CD14-positive monocyte (primary cell): ENCODE measurements at regions not wholly inside any gene's neighbourhood (a gene's known extent, or its start where the extent isn't known, plus 50 kb on each side); places are given as distances from the start of the nearest gene placed in this dataset.

Source experiments
- DNase-seq, 3 donors: peaks; one replicate each; pipeline ENCODE4 v3.0.0-alpha.2; 2011 to 2022
- H2AFZ ChIP-seq: 2 replicates; pipeline ENCODE4 v1.6.0; 2012; ENCODE audit warnings: mild to moderate bottlenecking, low read depth, low read length, inconsistent platforms; ENCODE audit not compliant: insufficient read depth, poor library complexity, severe bottlenecking
- H3K27ac ChIP-seq, 2 donors: 1 replicate in 1 of 2; 2 replicates in 1 of 2; pipeline ENCODE4 v1.5.1; 2012 to 2013; ENCODE audit warnings: low read length in 2 of 2, control low read depth in 1 of 2, inconsistent platforms in 1 of 2, low read depth in 1 of 2, mild to moderate bottlenecking in 1 of 2
- H3K27me3 ChIP-seq, 2 donors: one replicate each; pipeline versions ENCODE4 v1.6.0 to v1.6.1; 2011 to 2013; ENCODE audit warnings: low read length in 2 of 2; ENCODE audit not compliant: control insufficient read depth in 2 of 2, insufficient read depth in 2 of 2
- H3K36me3 ChIP-seq, 2 donors: replicated peaks in 1 of 2; 1 replicate in 1 of 2; 2 replicates in 1 of 2; pipeline versions ENCODE4 v1.5.1 to v1.6.1; 2012 to 2013; ENCODE audit warnings: low read length in 2 of 2, control low read depth in 1 of 2, inconsistent platforms in 1 of 2, mild to moderate bottlenecking in 1 of 2; ENCODE audit not compliant: insufficient read depth in 2 of 2, control insufficient read depth in 1 of 2
- H3K4me1 ChIP-seq, 2 donors: 1 replicate in 1 of 2; 2 replicates in 1 of 2; pipeline versions ENCODE4 v1.5.1 to v1.6.1; 2012 to 2013; ENCODE audit warnings: low read length in 2 of 2, control low read depth in 1 of 2, inconsistent platforms in 1 of 2, mild to moderate bottlenecking in 1 of 2, moderate library complexity in 1 of 2; ENCODE audit not compliant: insufficient read depth in 2 of 2, control insufficient read depth in 1 of 2
- H3K4me2 ChIP-seq: replicated peaks from 2 replicates; pipeline ENCODE3; 2012; ENCODE audit warnings: low read length, moderate library complexity, mild to moderate bottlenecking; ENCODE audit not compliant: poor library complexity, severe bottlenecking; ENCODE audit errors: extremely low read depth
- H3K4me3 ChIP-seq, 3 experiments: fragments of 200-600 bp in 1 of 3; sonication (generic) in 1 of 3; replicated peaks in 1 of 3; 1 replicate in 2 of 3; 2 replicates in 1 of 3; pipeline ENCODE4 v1.5.1; 2011 to 2013; ENCODE audit warnings: low read length in 3 of 3, mild to moderate bottlenecking in 3 of 3, control low read depth in 2 of 3, low read depth in 2 of 3, inconsistent platforms in 1 of 3, moderate library complexity in 1 of 3
- H3K79me2 ChIP-seq: 2 replicates; pipeline ENCODE4 v1.6.0; 2012; ENCODE audit warnings: mild to moderate bottlenecking, control low read depth, inconsistent platforms, low read length, moderate library complexity; ENCODE audit not compliant: insufficient read depth
- H3K9ac ChIP-seq: 2 replicates; pipeline ENCODE4 v1.6.0; 2017; ENCODE audit warnings: low read length, mild to moderate bottlenecking; ENCODE audit not compliant: insufficient read depth, poor library complexity, severe bottlenecking
- H3K9me3 ChIP-seq, 2 donors: replicated peaks in 1 of 2; 1 replicate in 1 of 2; 2 replicates in 1 of 2; pipeline versions ENCODE4 v1.5.1 to v1.6.1; 2012 to 2013; ENCODE audit warnings: low read length in 2 of 2, control low read depth in 1 of 2; ENCODE audit not compliant: control insufficient read depth in 1 of 2, insufficient read depth in 1 of 2
- H4K20me1 ChIP-seq: 2 replicates; pipeline ENCODE4 v1.6.0; 2012; ENCODE audit warnings: mild to moderate bottlenecking, low read length, control low read depth, moderate library complexity; ENCODE audit not compliant: insufficient read depth
- H3K27ac Mint-ChIP-seq, 7 donors: one replicate each; pipeline ENCODE4 v1.8.0; 2020; ENCODE audit warnings: mild to moderate bottlenecking in 7 of 7, mixed read lengths in 7 of 7, moderate library complexity in 6 of 7, inconsistent platforms in 2 of 7
- H3K27me3 Mint-ChIP-seq, 3 donors: one replicate each; pipeline ENCODE4 v1.8.0; 2021 to 2022; ENCODE audit warnings: low read depth in 3 of 3, mild to moderate bottlenecking in 3 of 3, mixed read lengths in 3 of 3, moderate library complexity in 3 of 3, inconsistent platforms in 1 of 3
- H3K36me3 Mint-ChIP-seq, 2 donors: one replicate each; pipeline ENCODE4 v1.8.0; 2020; ENCODE audit warnings: mixed read lengths in 2 of 2, inconsistent platforms in 1 of 2, mild to moderate bottlenecking in 1 of 2
- H3K4me1 Mint-ChIP-seq: one replicate; pipeline ENCODE4 v1.8.0; 2020; ENCODE audit warnings: mild to moderate bottlenecking, mixed read lengths
- H3K4me3 Mint-ChIP-seq, 2 donors: one replicate each; pipeline ENCODE4 v1.8.0; 2020; ENCODE audit warnings: mild to moderate bottlenecking in 2 of 2, mixed read lengths in 2 of 2, moderate library complexity in 1 of 2
- H3K9me3 Mint-ChIP-seq, 7 donors: one replicate each; pipeline ENCODE4 v1.8.0; 2020 to 2022; ENCODE audit warnings: mixed read lengths in 7 of 7, mild to moderate bottlenecking in 6 of 7, moderate library complexity in 6 of 7, inconsistent platforms in 2 of 7
- WGBS: methylation state at CpG from one replicate; pipeline ENCODE4 v1.1.5; 2013; ENCODE audit warnings: missing lambda C conversion rate; ENCODE audit not compliant: insufficient coverage; 5-methylcytosine and 5-hydroxymethylcytosine counted together
- intact Hi-C, 2 donors: fragments of 100-400 bp; cut with micrococcal nuclease; formaldehyde crosslinking; loops; one replicate each; pipeline versions ENCODE4 v1.15.0 to v1.15.1; 2023
- TF ChIP-seq, protein P1 (sequence below): fragments of 200-600 bp; IDR thresholded peaks from one replicate; pipeline ENCODE4 v1.8.0; 2022; ENCODE audit warnings: antibody characterized with exemption, mild to moderate bottlenecking

- Mint-ChIP-seq H3K9me3 (peaks cover 4 to 27% (median 20%) of the 10 kb centered on the region in 7 donors), H3K36me3 (no peaks in the 10 kb centered on the region)
- peaks cover 13 to 18% of the 10 kb centered on the region in 2 donors for H3K9me3 ChIP-seq
Measured at GRCh38 chr2:81658227-81658626, 1353.7 kb upstream of the LRRTM1 start.

DNA sequence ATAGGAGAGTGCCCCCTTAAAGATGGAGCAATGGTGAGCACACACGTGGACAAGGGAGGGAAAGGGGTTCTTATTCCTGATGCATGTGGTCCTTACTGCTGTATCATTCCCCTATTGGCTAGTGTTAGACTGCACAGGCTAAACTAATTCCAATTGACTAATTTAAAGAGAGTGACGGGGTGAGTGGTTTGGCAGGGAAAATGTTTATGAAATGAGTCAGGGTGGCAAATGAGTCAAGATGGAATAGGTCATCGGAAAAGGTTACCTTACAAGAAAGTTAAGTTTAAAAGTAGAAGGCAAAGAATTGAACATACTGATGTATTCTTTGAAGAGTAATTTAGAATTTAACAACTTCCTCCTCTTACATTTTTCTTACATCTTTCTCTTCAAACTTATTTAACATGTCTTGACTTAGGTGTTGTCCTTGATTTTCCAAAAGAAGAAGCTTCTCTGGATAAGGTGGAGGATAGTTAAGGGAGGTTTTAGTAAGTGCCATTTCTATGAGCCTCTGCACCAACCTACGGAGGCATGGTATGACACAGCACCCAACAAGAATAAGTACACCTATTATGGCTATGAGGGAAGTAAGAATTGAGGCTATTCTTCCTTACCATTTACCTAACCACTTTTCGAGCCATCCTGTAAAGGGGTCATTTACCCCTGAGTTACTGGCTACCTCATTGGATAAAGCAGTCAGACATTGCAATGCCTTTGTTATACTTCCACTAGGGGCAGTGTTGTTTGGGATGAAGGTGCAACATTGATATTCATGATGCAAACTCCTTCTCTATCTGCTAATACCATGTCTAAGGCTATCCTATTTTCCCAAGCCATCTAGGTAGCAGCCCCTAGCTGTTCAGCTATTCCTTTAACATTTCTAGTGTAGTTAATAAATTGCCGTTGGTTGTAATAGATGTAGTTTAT lies 1345.8 kb upstream of the LRRTM1 start:
- no peak overlapping the region for H3K4me2 ChIP-seq
- Mint-ChIP-seq H3K9me3 (peaks cover 3 to 9% (median 5%) of the 10 kb centered on the region in 7 donors), H3K4me3 (no peak overlapping the region), H3K27ac (no peak overlapping the region), H3K27me3 (peaks cover 0 to 5% (median 0%) of the 10 kb centered on the region in 3 donors), H3K36me3 (no peaks in the 10 kb centered on the region), H3K4me1 (peaks cover 4% of the 10 kb centered on the region)
- peaks cover 7 to 11% of the 10 kb centered on the region in 2 donors for H3K9me3 ChIP-seq
- no peak overlapping the region for H3K4me3 ChIP-seq
- H2AFZ ChIP-seq, result no peak overlapping the region
- TF ChIP-seq, protein P1, sequence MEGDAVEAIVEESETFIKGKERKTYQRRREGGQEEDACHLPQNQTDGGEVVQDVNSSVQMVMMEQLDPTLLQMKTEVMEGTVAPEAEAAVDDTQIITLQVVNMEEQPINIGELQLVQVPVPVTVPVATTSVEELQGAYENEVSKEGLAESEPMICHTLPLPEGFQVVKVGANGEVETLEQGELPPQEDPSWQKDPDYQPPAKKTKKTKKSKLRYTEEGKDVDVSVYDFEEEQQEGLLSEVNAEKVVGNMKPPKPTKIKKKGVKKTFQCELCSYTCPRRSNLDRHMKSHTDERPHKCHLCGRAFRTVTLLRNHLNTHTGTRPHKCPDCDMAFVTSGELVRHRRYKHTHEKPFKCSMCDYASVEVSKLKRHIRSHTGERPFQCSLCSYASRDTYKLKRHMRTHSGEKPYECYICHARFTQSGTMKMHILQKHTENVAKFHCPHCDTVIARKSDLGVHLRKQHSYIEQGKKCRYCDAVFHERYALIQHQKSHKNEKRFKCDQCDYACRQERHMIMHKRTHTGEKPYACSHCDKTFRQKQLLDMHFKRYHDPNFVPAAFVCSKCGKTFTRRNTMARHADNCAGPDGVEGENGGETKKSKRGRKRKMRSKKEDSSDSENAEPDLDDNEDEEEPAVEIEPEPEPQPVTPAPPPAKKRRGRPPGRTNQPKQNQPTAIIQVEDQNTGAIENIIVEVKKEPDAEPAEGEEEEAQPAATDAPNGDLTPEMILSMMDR, result no peak
- H3K79me2 ChIP-seq, result no peaks in the 10 kb centered on the region
- H3K36me3 ChIP-seq, result no peaks in the 10 kb centered on the region
- H3K27ac ChIP-seq, result no peak overlapping the region
- H3K27me3 ChIP-seq, result no peaks in the 10 kb centered on the region
- H3K4me1 ChIP-seq, result no peaks in the 10 kb centered on the region
- WGBS, result no CpG with 5 or more reads among the region's 6 CpGs
- H4K20me1 ChIP-seq, result no peaks in the 10 kb centered on the region
- no peak overlapping the region for H3K9ac ChIP-seq
- intact Hi-C loops, result no loop called here
- DNase-seq, result no peak

More at GRCh38 chr2:81658227-81658626, 1353.7 kb upstream of the LRRTM1 start:
- Histone ChIP-seq H3K4me1 (no peaks in the 10 kb centered on the region), H3K9ac (no peak overlapping the region), H3K36me3 (no peaks in the 10 kb centered on the region), H3K27ac (no peak overlapping the region), H3K4me2 (no peak overlapping the region), H3K79me2 (no peaks in the 10 kb centered on the region), H4K20me1 (no peaks in the 10 kb centered on the region), H2AFZ (no peak overlapping the region), H3K4me3 (no peak overlapping the region), H3K27me3 (no peaks in the 10 kb centered on the region)
- 94% methylated on average over 4 of the region's 4 CpGs for WGBS
- intact Hi-C loops, result no loop called here
- no peaks in the 10 kb centered on the region for H3K4me1 Mint-ChIP-seq
- TF ChIP-seq, protein P1, result no peak
- no peak for DNase-seq
- H3K4me3 Mint-ChIP-seq, result no peak overlapping the region
- peaks cover 0 to 1% (median 0%) of the 10 kb centered on the region in 3 donors for H3K27me3 Mint-ChIP-seq
- H3K27ac Mint-ChIP-seq, result no peak overlapping the region
